GM12872 (cell line): ENCODE measurements at regions not wholly inside any gene's neighbourhood (a gene's known extent, or its start where the extent isn't known, plus 50 kb on each side); places are given as distances from the start of the nearest gene placed in this dataset.

Source experiments
- TF ChIP-seq, protein P1 (sequence below): IDR thresholded peaks from 3 replicates; pipeline ENCODE4 v1.5.1; 2011; ENCODE audit warnings: low read depth, mild to moderate bottlenecking, low read length, moderate library complexity; ENCODE audit not compliant: insufficient read depth

DNA sequence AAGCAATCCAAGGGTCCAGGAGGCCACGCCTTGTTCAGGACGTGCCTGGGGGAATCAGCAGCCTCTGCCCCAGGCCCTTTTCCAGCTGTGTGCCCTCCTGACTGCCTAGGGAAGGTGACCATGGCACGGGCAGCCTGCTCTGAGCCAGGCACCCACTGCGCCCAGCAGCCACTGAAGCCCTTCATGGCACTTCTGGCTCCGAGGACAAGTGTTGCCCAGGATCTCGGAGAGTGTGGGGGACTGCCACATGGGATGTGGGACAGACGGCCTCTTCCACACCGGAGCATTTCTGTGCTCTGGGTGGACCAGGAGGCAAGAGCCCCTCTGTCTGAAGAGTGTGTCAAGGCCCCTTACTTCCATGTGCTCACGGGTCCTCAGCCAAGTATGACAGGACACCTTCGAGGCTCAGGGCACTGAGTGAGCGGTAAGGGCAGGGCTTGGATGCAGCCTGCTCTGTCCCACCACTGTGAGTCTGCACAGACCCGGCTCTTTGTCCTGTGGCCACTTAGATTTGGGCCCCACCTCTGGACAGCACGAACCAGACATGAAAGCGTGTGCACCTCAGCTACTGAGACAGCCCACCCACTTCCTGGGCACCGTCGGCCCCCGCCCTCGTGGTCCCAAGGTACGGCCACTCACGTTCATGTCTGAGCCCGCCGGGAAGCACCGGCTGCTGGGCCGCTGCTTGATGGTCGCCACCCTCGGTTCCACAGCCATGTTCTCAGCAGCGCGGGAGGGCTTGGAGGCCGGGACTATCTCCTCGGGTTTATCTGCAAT, 93.6 kb downstream of the CTTN start:
- TF ChIP-seq, protein P1, sequence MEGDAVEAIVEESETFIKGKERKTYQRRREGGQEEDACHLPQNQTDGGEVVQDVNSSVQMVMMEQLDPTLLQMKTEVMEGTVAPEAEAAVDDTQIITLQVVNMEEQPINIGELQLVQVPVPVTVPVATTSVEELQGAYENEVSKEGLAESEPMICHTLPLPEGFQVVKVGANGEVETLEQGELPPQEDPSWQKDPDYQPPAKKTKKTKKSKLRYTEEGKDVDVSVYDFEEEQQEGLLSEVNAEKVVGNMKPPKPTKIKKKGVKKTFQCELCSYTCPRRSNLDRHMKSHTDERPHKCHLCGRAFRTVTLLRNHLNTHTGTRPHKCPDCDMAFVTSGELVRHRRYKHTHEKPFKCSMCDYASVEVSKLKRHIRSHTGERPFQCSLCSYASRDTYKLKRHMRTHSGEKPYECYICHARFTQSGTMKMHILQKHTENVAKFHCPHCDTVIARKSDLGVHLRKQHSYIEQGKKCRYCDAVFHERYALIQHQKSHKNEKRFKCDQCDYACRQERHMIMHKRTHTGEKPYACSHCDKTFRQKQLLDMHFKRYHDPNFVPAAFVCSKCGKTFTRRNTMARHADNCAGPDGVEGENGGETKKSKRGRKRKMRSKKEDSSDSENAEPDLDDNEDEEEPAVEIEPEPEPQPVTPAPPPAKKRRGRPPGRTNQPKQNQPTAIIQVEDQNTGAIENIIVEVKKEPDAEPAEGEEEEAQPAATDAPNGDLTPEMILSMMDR: no peak

DNA sequence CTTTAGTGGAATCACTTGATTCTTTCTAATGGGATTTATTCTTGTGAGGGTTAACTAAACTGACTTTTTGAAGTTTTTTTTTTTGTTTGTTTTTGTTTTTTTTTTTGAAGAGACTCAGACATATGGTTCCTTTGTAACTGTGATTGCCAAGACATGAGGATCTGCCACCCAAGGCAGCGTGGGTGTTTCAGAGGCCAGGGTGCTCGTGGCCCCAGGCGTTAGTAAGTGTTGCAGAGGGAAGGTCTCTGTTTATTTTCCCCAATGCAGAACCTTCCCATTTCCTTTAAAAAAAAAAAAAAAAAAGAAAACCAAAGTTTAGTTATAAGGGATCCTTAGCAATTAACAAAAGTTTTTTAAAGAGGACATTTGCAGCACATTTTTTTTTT, 94.8 kb downstream of the CTTN start:
- TF ChIP-seq, protein P1: no peak

DNA sequence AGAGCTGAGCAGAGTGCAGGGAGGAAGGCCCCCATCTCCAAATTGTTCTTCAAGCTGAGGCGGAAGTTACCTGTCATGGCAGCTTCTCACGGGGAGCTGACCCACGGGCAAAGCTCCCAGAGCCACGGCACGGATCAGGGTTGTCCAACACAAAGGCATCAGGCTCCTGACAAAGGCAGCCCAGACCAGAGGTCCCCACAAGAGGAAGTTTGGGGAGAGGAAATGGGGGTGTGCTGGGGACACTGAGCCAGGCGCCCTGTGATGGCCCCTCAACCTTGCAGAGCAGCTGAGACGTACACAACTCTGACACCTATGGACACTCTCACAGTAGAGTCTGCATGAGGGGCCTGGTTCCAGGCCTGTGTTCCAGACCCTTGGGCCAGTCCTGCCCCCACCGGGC, 95.6 kb downstream of the CTTN start:
- TF ChIP-seq, protein P1: no peak

DNA sequence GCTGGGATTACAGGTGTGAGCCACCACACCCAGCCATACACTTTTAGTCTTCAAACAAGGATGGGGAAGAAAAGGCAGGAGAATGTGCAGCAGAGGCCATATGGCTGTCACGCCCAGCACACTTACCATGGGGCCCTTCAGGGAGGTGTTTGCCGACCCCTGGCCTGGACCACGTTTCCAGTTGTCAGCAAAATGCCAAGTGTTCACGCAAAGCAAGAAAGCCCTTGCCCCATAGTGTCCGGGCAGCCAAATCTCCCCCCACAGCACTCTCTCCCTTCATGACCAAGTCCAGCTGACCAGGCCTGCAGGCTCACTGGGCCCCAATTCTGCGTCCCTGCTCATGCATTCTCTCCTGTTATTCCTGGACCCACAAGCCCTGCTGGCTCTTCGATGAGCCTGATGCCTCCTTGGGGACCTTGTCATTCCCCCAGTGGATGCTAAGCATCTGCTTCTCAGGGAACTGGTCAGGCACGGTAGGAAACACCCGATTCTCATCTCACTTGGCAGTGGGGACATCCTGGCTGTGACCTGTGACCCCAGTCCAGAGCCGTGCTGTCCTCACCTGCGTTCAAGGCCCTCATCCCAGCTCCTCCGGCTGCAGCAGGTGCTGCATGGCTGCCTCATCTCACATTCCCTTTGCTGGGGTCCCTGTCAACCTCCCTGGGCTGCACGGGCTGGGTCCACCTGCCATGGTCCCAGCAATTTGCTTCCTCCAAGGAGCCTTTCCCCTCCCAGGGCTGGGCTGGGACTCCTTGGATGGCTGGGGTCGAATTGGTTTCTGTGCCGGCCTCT, 96.4 kb downstream of the CTTN start:
- TF ChIP-seq, protein P1: no peak

DNA sequence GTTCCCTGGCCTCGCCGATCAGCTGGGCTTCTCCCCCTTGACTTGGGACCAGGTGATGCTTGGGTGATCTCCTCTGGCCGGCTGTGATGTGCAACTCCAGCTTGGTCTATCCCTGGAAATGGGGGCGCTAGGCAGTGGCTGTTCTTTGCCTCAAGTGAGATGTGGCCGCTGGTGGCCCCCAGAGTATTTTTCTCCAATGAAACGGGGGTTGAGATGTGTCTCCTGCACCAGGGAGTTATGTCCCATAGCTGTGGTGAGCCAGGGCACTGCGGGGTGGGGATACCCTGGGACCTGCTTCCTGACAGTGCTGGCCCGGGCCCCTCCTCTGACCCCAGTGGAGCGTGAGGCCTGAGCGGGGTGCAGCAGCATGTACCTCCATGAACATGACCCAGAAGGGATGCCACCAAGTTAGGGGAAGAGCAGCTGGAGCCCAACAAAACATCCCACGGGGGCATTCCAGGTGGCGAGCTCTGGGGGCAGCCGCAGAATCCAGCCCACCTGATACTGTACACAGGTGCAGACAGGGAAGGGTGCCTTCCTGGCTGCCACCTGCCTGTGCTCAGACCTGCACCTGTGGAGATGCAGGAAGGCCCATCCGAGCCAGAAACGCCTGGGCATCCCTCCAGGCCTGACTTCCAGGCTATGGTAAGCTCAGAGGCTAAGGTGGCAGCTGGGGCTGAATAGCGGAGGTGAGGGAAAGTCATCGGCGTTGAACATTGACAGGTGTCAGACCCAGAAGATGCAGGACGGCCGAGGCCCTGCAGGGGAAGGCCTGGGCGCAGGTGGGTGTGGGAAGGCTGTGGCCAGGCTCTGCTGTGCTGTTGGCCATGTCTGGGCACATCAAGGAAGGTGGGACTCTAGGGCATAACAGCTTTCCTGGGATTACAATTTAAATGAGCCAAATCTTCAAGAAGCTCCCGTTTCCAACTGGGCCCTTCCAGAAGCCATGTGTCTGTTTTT, 97.3 kb downstream of the CTTN start:
- TF ChIP-seq, protein P1: no peak

DNA sequence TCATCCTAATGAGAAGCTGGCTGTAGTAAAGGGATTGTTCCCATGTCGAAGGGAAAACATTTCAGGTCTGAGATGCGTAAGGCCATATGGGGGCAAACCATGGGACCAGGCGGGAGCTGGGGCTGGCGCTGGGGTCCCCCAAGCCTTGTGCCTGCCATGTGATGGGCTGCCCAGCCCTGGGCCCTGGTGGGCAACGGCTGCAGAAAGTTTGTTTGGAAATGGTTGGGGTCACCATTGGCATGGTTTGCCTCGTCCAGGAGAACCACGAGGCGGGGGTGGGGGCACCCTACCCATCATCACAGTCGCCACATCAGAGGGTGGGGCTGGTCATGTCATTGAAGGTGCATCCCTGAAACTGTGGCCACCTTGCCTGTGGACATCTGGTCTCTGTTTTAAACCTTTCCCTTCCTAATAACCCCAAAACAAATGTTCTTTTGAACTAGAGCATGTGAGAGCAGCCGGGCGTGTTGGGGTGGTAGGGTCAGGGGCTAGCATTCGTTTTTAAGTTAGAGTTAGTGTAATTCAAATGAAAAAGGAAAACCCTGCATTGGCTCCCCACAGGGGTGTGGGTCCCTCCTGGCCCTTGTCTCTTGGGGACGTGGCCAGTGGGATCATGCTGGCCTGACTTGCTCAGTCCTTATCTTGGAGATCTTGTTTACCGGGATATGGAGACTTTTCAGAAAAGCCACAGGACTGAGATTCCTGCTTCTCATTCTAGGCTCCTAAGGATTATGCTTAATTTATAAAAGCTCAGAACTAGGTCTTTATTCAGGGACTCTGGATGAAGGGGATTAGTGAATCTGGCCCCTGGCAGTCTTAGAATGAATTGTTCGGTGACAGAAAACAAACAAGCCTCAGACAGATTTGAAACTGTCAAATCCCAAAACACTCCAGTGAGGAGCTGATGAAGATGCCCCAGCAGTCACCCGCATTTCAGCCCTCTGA, 98.5 kb downstream of the CTTN start:
- TF ChIP-seq, protein P1: no peak
